NCI-H82 (cell line): ENCODE measurements at regions not wholly inside any gene's neighbourhood (a gene's known extent, or its start where the extent isn't known, plus 50 kb on each side); places are given as distances from the start of the nearest gene placed in this dataset.
A peak's percentile ranks its signal among the peaks of the same experiment; 100 is the strongest.

Experiments
- DNase-seq: peaks from one replicate; lab custom pipeline; 2025; lab: John Stamatoyannopoulos, UW

DNA sequence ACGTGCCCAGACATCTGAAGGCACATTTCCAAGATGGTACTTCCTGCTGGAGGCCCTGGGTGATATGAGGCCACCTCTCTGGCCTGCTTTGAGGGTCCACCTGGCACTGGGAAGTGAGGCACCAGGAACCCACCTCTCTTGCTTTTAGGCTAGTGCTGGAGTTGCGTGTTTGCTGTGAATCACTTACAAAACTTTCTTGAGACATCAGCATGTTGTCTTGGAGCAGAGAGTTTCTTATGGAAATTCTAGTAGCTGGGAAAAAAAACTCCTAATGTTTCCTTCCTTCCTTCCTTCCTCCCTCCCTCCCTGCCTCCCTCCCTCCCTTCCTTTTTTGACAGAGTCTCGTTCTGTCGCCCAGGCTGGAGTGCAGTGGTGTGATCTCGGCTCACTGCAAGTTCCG lies 341.3 kb downstream of the MIAT start:
- DNase-seq = no peak

DNA sequence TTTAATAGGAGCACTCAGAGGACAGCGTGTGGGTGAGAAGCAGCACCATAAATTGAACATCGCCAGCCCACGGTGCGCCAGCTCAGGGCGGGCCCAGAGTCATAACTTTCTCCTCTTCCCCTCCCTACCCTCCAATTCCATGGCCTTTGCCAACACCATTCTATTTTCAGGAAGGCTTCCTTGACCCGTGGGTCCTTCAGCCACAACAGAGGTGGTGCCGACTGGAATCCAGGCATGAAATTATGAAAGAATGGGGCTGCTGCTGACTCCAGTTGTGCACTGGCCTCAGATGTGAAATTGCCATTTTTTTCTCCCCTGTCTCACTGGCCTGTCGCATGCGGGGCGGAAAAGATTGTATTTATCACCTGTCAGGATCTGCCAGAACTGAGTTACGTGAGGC lies 345.9 kb downstream of the MIAT start:
- no peak for DNase-seq

DNA sequence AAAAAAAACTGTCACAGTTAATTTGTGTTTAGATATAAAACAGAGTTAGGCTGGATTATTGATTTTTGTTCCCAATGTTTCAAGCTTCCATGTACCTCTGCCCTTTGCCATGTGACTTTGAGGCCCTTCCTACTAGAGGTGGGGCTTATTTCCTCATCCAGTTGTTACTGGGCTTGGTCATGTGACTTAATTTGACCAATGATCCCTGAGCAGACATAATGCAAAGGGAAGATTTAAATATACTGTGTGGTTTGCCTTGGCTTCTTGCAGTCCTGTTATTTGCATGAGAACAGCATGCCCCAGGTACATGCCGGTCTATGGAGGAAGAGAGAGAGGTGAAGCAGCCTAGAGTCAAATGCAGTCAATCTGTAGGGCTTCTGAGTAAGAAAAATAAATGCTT lies 347.0 kb downstream of the MIAT start:
- DNase-seq = peak; percentile 7

DNA sequence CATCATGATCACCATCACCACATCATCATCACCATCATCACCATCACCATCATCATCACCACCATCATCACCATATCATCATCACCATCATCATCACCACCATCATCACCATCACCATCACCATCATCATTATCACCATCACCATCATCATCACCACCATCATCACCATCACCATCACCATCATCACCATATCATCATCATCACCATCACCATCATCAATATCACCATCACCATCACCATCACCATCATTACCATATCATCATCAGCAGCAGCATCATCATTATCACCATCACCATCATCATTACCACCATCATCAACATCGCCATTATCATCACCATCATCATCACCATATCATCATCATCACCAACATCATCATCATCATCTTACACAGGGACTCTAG lies 351.1 kb downstream of the MIAT start:
- no peak for DNase-seq

DNA sequence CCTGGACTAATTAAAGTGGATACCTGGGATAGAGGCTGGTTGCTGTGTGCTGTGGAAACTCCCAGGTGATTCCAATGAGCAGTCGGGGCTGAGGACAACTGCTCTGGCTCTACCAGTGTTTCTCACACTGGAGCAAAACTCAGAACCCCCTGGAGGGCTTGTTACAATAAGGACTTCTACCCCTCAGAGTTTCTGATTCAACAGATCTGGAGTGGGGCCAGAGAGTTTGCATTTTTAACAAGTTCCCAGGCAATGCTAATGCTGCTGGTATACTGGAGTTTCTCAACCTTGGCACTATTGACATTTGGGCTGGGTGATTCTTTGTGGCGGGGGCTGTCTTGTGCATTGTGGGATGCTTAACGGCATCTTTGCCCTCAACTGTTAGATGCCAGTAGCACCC lies 353.7 kb downstream of the MIAT start:
- DNase-seq = no peak

DNA sequence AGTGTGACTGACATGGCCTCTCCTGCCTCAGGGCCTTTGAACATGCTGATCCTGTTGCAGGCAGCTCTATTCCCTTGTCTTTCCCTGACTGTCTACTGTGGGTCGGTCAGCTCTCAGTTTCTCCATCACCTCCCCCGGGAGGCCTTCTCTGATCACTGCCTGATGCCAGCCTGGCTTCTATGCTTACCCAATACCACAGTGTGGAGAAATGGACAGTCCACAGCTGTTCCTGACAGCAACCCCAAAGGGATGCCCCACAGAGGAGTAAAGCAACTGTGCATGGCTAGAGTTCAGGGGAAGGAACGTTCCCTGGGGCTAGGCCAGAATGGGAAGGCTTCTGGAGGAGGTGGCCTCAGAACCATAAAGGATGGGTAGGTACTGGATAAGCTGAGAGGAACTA lies 354.3 kb downstream of the MIAT start:
- DNase-seq = no peak

DNA sequence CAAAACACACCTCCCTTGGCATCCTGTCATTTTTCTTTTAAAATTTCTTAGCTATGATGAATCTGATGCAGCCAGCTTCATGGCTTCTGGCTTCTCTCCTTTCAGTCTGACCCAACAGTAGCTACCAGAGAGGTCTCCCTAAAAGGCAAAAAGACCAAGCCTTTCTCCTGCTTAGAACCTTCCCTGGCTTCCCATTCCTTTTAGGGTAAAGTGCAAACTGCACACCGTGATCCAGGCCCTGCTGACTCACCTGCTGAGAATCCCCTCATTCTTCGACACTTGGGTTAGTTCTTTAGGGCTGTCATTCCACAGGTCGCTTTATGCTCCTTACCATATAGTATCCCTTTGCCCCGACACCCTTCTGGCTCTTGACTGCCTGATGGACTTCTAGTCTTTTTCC lies 362.4 kb downstream of the MIAT start:
- DNase-seq = no peak

DNA sequence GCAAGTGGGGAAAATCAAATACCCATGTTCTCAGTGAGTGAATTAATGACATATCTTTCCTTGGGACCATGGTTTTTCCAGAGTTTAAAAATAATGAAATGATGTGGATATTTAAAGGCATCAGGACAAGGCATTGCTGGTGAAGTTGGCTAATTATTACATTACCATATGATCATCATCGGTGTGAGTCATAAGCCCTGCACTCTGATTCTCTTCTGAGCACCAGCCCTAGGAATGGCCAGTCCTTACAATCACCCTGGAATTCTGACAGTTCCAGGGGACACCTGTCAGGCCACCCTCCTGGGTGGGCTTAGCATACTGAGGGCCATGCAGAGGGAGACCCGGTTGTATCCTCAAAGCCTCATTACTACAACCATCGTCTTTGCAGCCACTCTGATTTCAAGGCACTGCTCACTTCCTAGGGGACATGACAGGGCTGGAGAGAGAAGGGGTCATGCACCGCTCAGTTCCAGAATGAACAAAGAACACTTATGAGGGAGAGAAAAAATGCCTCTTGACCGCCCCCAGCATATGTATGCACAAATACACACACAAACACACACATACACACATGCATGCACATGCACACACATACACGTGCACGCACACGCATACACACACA lies 365.0 kb downstream of the MIAT start:
- DNase-seq = no peak

DNA sequence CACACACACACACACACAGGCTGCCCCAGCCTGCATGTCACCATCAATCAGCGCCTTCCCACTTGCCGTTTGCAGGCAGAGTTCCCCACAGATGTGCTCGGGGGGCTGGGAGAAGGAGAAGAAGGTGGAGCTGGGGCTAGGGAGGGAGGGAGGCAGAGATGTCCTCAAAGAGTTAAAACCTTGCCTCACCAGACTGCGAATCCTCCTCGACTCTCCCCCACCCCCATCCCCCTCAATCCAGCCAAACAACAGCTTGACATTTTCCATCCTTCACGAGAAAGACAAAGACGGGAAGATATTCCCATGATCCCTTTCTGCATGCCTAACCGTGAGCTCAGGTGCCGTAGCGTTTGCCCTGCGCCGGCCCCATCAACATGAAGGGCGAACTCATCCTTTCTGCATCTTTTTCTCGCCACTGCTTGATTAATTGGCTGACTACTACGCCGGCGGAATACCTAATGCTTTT lies 365.5 kb downstream of the MIAT start:
- no peak for DNase-seq

DNA sequence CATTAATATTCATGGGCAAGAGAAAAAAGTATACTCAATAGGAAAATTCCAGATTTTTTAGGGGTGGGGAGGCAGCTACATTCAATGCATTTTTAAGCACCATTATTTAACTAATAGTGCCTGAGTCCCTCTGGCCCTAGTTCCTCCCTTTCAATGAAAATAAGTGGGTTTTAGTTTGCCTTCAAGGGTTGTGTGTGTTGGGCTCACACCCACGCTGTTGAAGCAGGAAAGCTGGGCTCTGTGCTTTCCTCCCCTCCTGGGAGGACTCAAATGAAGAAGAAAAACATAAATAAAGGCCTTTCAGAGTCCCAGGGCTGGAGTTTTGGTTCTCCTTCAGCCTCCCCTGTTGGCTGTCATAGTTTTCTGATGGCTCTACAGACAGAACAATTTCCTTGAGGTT lies 366.2 kb downstream of the MIAT start:
- DNase-seq = no peak

DNA sequence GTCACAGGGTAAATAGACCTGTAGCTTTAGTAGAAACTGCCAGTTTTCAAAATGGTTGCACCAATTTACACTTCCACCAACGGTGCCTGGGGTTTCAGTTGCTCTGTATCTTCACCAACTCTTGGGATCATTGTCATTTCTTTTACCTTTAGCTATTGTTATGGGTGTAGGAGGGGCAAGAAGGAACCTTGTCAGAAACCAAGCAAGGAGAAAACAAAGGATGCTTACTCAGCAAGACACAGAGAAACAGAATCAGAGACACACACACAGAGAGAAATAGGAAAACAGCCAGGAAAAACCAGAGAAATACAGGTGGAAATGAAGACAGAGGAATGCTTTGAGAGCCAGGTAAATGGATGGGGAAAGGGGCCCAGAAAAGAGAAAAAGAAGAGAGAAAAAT lies 367.6 kb downstream of the MIAT start:
- DNase-seq = no peak

DNA sequence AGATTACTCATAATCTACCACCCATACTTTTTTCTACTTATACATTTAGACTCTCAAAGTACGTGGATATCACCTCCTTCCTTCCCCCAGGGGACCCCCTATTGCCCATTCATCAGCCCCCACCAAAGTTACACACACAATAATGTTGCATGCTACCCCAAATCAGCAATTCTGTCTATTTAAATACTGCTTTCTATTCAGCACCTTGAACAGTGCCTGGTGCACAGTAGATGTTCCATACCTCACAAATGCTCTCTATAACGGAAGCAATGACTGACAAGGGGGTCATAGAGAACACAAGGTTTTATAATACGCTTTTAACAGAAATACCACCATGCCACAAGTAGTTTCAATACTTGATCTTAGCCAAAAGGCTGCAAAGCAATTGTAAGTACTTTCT lies 370.7 kb downstream of the MIAT start:
- DNase-seq = no peak

DNA sequence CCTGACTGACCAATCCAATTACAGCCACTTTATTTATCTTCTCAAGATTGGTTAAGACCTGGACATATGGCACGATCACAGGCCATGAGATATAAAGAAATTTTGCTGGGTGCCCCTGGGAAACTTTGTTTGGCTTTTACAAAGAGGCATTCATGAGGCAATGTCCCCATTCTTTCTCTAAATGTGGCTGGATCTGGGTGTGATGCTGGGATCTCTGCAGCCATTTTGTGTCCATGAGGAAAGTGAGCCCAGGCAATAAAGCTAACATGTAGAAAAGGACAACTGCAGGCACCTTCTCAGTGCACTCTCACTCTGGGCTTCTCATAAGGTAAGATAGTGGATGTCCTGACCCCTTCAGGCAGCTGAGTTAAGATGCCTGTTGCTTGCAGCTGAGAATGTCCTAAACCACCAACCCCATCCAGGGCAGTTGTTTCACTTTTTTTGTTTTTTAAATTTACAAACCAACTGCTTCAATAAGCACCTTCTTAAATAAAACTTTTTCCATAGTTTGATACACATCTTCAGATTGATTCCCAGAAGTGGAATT lies 372.3 kb downstream of the MIAT start:
- DNase-seq = no peak

DNA sequence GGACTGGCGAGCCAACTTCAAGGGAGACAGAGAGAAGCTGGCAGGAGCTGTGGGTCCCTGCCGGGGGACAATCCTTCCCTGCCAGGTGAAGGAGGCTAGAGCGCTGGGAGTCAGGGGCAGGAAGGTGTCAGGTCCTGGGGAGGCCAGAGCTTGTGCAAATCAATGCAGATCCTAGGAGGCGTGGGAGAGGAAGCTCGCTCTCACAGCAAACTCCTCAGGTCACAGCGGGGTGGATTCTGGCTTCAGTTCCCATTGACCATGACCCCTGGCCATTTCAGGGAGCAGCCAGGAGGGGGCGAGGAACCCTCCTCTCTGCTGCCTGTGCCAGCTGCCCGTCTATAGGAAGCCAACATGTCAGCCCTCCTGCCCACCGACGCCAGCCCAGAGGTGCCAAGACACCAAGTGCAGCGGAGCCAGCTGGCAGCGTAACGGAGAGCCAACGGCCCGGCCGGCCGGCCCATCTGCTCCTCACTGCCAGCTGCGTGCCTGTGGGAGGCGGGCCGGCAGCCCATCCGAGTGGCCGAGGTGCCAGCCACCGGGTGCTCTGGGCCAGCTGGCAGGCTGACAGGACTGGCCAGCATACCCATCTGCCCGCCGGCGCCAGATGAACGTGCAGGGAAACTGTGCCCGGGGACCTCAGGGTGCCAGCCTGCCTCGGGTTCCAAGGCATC lies 374.8 kb downstream of the MIAT start:
- DNase-seq = no peak

DNA sequence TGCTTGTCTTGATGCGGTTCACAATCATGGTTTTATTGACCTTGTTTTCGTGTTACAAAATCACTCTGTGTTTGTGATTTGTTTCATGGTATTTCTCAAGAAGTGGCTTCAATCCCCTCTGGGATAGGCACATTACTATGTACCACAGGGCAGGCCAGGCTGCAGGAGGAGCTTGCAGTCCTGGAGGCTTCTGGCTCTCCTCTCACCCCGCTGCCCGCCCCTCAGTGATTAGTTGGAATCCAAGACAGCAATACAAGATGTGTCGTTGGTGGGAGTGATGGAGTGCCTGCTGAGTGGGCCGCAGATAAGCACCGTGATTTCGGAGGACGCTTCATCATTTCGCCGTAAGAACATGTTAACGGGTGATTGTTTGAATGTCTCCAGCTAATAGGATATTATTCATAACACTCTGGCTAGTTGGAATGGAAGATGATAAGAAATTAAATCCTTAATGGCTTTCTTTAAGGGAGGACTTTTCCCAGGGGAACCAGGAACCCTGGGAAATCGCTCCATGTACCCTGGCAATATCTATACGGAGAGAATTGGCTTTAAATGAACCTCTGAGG lies 384.4 kb downstream of the MIAT start:
- DNase-seq = no peak

DNA sequence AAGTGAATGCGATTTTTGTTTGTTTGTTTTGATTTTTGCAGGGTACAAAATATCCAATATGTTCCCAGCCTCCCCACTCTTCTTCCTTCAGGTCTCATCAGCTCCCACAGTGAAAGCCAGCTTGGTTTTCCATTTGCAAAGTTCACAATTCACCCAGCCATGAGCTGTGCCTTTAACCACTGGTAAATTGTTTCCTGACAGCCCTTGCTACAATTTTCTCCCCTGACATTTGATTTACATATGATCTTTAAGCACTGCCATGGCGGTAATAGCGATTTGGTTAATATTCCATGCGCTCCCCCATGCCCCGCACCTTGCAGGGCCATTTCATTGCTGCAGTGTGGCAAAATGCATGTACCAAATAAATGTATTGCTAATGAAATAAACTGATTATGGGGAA lies 385.9 kb downstream of the MIAT start:
- no peak for DNase-seq

DNA sequence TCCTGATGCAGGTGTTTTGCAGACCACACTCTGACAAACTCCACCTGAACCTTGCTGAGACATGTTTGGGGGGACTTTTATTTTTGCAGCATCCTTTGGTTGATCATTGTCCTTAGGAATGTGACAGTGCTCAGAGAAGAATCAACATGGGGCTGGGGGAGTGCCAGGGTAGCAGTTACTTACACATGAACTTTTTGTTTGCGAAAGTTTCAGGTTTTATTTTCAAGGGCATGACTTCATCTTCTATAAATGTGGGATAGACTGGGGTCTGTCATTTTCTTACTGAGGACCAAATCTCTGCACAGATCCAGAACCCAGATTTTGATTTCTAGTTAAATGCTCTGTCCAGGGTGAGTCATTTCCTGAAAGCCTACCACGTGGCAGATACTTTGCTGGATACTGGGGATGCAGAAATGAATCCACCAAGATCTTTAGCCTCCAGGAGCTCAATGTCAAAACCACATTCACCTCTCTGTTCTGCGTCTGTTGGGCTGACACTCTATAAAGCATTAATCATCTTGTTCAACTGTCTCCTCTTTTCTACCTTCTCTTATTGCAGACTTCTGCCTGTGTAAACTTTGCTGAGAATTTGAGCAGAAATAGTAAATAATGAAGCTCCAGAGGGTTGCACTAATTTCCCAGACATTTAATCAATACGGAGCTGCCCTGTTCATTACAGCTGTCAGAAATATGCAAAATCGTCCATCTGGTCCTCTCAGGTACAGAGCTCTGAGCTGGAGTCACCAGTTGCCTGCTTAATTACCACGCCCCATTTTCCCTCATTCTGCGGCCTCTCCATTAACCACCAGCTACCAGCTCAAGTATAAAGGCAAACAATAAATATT lies 387.9 kb downstream of the MIAT start:
- no peak for DNase-seq

DNA sequence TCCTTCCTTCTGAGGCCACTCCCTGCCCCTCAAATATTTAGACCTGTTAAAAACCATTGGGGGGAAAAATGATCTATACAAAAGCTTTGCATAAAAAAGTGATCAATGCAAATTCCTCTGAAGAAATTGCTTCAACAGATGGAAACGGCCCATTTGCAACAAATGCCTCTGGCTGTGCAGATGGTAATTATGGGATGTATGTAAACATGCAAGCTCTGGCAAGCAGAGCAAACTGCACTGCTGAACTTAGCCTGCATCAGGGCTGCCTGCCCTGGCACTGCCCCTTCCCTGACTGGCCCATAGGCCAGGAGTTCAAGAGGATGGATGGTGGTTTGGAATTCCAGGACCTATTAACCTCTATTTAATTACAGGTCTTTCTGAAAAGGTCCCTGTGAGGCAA lies 388.7 kb downstream of the MIAT start:
- DNase-seq = no peak

DNA sequence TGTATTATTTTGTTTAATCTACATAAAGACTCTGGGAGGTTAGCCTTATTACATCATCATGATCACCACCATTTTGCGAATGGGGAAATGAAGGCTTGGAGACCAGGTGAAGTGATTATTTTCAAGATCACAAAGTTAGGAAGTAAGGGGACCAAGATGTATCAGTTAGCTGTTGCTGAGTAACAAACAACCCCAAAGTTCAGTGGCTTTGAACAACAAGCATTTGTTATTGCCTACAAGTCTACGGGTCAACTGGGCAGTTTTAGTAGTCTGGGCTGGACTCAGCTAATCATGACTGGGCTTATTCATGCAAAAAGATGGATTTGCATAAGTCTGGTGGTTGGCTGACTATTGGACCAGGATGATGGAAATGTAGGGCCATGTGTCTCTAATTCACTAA lies 389.2 kb downstream of the MIAT start:
- DNase-seq = no peak

DNA sequence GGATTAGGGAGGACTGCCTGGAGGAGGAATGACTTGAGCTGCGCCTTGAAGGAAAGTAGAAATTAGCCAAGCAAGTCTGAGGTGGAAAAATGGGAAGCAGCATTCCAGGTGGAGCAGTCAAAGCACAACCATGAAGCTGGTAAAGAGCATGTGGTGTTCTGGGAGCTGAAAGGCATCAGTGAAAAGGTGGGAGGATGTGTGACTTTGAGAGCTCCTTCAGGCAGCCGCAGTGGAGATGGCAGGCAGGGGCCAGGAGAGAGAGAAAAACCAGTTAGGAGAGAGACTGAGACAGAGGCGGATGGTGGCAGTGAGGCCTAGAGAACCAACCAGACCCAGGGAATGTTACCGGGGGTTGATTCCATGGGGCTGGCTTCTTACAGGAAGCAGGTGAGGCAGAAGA lies 393.4 kb downstream of the MIAT start:
- DNase-seq = no peak

DNA sequence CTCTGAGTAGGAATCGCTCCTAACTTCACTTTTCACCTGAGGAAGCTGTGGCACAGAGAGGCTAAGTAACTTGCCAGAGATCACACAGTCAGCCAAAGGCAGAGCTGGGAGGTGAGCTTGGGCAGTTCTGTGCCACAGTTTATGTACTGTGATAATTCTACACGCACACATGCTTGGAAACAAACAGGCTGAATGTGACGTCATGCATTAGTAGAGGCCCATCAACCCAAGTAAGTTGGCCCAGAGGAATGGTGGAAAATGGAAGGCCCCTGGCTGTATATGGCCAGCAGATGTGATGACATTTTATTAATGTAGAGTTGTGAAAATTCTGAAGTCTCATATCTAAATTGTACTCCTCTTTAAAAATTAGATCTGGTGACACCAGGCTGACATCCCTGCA lies 394.0 kb downstream of the MIAT start:
- no peak for DNase-seq

DNA sequence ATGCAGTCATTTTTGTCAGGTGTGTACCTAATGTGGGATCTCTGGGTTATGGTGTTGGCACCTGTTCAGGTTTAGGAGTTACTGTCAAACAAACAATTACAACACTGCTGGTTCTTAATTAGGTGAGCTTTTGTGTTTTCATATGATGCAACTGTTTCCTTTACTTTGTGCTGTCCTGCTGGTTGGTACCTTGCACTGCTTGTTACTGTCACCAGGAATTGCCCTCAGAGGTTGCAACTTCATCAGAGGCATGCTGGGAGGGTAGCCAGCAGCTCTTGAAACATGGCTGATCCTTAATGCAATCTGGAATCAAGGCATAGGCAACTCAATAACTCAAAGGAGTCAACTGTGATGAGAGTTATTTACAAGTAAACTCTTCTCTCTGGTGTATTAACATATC lies 400.3 kb downstream of the MIAT start:
- no peak for DNase-seq

DNA sequence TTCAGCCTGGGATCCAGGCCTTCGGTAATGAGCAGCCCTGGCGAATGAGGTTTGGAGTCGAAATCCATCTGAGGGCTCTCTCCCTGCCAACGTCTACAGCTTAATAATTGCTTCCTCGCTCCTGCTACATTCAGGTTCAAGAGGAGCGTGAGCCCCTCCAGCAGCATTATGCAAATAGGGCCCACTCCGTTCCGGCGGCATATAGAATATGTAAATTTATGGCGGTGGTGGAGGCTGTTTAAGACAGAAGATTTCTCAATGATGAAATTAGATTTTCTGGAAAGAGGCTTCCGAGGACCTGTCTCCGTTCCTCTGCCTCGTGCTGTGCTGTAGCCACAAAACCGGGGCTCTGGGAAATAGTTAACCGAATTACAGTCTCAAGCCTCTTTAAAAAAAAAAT lies 402.8 kb downstream of the MIAT start:
- DNase-seq = no peak
